ENCODE measurements at regions not wholly inside any gene's neighbourhood (a gene's known extent, or its start where the extent isn't known, plus 50 kb on each side); places are given as distances from the start of the nearest gene placed in this dataset.

DNA sequence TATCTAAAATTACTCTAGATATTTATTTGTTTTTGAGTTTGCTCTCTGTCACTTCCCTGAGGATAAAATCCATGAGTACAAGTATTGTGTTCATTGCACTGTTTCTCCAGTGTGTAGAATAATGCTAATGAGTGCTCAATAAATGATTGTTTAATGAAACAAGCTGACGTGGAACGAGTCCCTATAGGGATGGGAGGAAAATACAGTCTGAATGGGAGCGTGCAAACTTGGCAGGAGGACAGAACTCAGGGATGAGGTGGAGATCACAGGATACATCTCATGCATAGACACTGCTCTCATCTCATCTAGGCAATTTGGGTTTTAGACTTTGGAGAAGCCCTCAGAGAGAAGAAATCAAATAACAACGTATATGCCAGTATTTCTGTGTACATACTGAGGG lies 58.4 kb upstream of the ZC3H12C start:
- H3K27ac Mint-ChIP-seq = no peak overlapping the region
- Histone ChIP-seq H3K27me3 (ENCODE audit: insufficient read depth) (no peaks in the 10 kb centered on the region), H3K27ac (ENCODE audit: low read depth) (no peak overlapping the region), H3K4me3 (no peak overlapping the region), H3K4me1 (ENCODE audit: insufficient read depth) (no peaks in the 10 kb centered on the region), H3F3A (replicated peaks; ENCODE audit: low read depth) (no peaks in the 10 kb centered on the region), H3K36me3 (ENCODE audit: insufficient read depth) (no peaks in the 10 kb centered on the region), H3K79me2 (replicated peaks; ENCODE audit: insufficient read depth) (no peaks in the 10 kb centered on the region), H2AFZ (no peak overlapping the region), H3K4me2 (no peak overlapping the region), H4K20me1 (replicated peaks; ENCODE audit: insufficient read depth) (no peaks in the 10 kb centered on the region), H3K9me2 (ENCODE audit: insufficient read depth) (peaks cover 7% of the 10 kb centered on the region; the same call in 1 of the 2 replicates)
- no peaks in the 10 kb centered on the region for H3K36me3 Mint-ChIP-seq (ENCODE audit: low read depth)
- ATAC-seq (no peak), DNase-seq (ENCODE audit: low spot score) (no peak)
- H3K9me3 Mint-ChIP-seq = no peaks in the 10 kb centered on the region
- H3K4me3 Mint-ChIP-seq = no peak overlapping the region
- TF ChIP-seq, protein P1, sequence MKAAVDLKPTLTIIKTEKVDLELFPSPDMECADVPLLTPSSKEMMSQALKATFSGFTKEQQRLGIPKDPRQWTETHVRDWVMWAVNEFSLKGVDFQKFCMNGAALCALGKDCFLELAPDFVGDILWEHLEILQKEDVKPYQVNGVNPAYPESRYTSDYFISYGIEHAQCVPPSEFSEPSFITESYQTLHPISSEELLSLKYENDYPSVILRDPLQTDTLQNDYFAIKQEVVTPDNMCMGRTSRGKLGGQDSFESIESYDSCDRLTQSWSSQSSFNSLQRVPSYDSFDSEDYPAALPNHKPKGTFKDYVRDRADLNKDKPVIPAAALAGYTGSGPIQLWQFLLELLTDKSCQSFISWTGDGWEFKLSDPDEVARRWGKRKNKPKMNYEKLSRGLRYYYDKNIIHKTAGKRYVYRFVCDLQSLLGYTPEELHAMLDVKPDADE (IDR thresholded peaks at IDR 0.05) = no peak
- TF ChIP-seq ZNF114 (CRISPR knock-in tag; IDR thresholded peaks at IDR 0.05) = no peak
- TF ChIP-seq, protein P2, sequence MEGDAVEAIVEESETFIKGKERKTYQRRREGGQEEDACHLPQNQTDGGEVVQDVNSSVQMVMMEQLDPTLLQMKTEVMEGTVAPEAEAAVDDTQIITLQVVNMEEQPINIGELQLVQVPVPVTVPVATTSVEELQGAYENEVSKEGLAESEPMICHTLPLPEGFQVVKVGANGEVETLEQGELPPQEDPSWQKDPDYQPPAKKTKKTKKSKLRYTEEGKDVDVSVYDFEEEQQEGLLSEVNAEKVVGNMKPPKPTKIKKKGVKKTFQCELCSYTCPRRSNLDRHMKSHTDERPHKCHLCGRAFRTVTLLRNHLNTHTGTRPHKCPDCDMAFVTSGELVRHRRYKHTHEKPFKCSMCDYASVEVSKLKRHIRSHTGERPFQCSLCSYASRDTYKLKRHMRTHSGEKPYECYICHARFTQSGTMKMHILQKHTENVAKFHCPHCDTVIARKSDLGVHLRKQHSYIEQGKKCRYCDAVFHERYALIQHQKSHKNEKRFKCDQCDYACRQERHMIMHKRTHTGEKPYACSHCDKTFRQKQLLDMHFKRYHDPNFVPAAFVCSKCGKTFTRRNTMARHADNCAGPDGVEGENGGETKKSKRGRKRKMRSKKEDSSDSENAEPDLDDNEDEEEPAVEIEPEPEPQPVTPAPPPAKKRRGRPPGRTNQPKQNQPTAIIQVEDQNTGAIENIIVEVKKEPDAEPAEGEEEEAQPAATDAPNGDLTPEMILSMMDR (conservative IDR thresholded peaks at IDR 0.05; ENCODE audit: low read depth in 2 of 2) = no peak
- TF ChIP-seq POLR2AphosphoS5 (IDR thresholded peaks at IDR 0.05; ENCODE audit: low read depth) = no peak
- no peak for TF ChIP-seq CREB1 (CRISPR knock-in tag; IDR thresholded peaks at IDR 0.05; ENCODE audit: low read depth)
- TF ChIP-seq STAT1 (IDR thresholded peaks at IDR 0.05; ENCODE audit: unreplicated experiment) = no peak
- TF ChIP-seq, protein P3, sequence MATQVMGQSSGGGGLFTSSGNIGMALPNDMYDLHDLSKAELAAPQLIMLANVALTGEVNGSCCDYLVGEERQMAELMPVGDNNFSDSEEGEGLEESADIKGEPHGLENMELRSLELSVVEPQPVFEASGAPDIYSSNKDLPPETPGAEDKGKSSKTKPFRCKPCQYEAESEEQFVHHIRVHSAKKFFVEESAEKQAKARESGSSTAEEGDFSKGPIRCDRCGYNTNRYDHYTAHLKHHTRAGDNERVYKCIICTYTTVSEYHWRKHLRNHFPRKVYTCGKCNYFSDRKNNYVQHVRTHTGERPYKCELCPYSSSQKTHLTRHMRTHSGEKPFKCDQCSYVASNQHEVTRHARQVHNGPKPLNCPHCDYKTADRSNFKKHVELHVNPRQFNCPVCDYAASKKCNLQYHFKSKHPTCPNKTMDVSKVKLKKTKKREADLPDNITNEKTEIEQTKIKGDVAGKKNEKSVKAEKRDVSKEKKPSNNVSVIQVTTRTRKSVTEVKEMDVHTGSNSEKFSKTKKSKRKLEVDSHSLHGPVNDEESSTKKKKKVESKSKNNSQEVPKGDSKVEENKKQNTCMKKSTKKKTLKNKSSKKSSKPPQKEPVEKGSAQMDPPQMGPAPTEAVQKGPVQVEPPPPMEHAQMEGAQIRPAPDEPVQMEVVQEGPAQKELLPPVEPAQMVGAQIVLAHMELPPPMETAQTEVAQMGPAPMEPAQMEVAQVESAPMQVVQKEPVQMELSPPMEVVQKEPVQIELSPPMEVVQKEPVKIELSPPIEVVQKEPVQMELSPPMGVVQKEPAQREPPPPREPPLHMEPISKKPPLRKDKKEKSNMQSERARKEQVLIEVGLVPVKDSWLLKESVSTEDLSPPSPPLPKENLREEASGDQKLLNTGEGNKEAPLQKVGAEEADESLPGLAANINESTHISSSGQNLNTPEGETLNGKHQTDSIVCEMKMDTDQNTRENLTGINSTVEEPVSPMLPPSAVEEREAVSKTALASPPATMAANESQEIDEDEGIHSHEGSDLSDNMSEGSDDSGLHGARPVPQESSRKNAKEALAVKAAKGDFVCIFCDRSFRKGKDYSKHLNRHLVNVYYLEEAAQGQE (IDR thresholded peaks at IDR 0.05; ENCODE audit: unreplicated experiment) = no peak
- TF ChIP-seq JUNB (IDR thresholded peaks at IDR 0.05; ENCODE audit: unreplicated experiment) = no peak
- no peak for TF ChIP-seq EZH2 (IDR thresholded peaks at IDR 0.05; ENCODE audit: low read depth, unreplicated experiment)
- TF ChIP-seq NANOG (IDR thresholded peaks at IDR 0.05; ENCODE audit: borderline replicate concordance) = no peak
- no peak for TF ChIP-seq EZH2phosphoT487 (IDR thresholded peaks at IDR 0.05; ENCODE audit: unreplicated experiment)
- TF ChIP-seq ZNF331 (CRISPR knock-in tag; IDR thresholded peaks at IDR 0.05; ENCODE audit: low read depth) = no peak
- TF ChIP-seq, protein P4, sequence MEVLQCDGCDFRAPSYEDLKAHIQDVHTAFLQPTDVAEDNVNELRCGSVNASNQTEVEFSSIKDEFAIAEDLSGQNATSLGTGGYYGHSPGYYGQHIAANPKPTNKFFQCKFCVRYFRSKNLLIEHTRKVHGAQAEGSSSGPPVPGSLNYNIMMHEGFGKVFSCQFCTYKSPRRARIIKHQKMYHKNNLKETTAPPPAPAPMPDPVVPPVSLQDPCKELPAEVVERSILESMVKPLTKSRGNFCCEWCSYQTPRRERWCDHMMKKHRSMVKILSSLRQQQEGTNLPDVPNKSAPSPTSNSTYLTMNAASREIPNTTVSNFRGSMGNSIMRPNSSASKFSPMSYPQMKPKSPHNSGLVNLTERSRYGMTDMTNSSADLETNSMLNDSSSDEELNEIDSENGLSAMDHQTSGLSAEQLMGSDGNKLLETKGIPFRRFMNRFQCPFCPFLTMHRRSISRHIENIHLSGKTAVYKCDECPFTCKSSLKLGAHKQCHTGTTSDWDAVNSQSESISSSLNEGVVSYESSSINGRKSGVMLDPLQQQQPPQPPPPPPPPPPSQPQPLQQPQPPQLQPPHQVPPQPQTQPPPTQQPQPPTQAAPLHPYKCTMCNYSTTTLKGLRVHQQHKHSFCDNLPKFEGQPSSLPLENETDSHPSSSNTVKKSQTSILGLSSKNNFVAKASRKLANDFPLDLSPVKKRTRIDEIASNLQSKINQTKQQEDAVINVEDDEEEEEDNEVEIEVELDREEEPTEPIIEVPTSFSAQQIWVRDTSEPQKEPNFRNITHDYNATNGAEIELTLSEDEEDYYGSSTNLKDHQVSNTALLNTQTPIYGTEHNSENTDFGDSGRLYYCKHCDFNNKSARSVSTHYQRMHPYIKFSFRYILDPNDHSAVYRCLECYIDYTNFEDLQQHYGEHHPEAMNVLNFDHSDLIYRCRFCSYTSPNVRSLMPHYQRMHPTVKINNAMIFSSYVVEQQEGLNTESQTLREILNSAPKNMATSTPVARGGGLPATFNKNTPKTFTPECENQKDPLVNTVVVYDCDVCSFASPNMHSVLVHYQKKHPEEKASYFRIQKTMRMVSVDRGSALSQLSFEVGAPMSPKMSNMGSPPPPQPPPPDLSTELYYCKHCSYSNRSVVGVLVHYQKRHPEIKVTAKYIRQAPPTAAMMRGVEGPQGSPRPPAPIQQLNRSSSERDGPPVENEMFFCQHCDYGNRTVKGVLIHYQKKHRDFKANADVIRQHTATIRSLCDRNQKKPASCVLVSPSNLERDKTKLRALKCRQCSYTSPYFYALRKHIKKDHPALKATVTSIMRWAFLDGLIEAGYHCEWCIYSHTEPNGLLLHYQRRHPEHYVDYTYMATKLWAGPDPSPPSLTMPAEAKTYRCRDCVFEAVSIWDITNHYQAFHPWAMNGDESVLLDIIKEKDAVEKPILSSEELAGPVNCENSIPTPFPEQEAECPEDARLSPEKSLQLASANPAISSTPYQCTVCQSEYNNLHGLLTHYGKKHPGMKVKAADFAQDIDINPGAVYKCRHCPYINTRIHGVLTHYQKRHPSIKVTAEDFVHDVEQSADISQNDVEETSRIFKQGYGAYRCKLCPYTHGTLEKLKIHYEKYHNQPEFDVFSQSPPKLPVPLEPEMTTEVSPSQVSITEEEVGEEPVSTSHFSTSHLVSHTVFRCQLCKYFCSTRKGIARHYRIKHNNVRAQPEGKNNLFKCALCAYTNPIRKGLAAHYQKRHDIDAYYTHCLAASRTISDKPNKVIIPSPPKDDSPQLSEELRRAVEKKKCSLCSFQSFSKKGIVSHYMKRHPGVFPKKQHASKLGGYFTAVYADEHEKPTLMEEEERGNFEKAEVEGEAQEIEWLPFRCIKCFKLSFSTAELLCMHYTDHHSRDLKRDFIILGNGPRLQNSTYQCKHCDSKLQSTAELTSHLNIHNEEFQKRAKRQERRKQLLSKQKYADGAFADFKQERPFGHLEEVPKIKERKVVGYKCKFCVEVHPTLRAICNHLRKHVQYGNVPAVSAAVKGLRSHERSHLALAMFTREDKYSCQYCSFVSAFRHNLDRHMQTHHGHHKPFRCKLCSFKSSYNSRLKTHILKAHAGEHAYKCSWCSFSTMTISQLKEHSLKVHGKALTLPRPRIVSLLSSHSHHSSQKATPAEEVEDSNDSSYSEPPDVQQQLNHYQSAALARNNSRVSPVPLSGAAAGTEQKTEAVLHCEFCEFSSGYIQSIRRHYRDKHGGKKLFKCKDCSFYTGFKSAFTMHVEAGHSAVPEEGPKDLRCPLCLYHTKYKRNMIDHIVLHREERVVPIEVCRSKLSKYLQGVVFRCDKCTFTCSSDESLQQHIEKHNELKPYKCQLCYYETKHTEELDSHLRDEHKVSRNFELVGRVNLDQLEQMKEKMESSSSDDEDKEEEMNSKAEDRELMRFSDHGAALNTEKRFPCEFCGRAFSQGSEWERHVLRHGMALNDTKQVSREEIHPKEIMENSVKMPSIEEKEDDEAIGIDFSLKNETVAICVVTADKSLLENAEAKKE (CRISPR knock-in tag; IDR thresholded peaks at IDR 0.05) = no peak
- H3K4me1 Mint-ChIP-seq = no peaks in the 10 kb centered on the region
- peaks cover 2% of the 10 kb centered on the region for H3K27me3 Mint-ChIP-seq (ENCODE audit: insufficient read depth, low read depth, poor library complexity)
